ENCODE measurements at regions not wholly inside any gene's neighbourhood (a gene's known extent, or its start where the extent isn't known, plus 50 kb on each side); places are given as distances from the start of the nearest gene placed in this dataset.

DNA sequence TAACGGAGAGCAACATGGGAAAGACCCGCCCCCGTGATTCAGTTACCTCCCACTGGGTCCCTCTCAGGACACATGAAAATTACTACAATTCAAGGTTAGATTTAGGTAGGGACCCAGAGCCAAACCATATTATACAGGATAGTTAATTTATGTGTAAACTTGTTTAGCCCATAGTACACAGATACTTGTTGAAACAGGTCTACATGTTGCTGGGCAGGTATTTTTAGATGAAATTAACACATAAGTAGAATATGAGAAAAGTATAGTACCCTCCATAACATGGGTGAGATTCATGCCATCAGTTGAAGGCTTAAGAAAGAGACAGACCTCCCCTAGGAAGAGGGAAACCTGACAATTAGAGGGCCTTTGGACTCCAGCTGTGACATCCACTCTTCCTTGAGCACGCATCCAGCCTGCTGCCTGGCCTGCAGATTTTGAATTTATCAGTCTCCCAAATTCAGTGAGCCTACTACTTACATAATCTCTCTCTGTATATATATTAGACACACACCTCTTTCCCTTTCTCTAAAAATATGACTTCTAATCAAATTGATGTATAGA, 463.5 kb upstream of the NETO1 start:
- no peak for TF ChIP-seq CTCF (IDR thresholded peaks at IDR 0.05)
- TF ChIP-seq POLR2A (IDR thresholded peaks at IDR 0.05), result no peak
